ENCODE measurements at regions not wholly inside any gene's neighbourhood (a gene's known extent, or its start where the extent isn't known, plus 50 kb on each side); places are given as distances from the start of the nearest gene placed in this dataset.

- no peak for TF ChIP-seq ZNF362 (tag by site-specific recombination; IDR thresholded peaks at IDR 0.05)
Observed at GRCh38 chr15:31525988-31526665, 199.5 kb downstream of the KLF13 start (continued).

GRCh38 chr15:31526916-31527690, 200.5 kb downstream of the KLF13 start:
- Histone ChIP-seq H3K9me3 (ENCODE audit: control insufficient read depth, insufficient read depth, low read depth, low read length) (no peaks in the 10 kb centered on the region), H3K4me3 (ENCODE audit: low read depth, low read length) (no peak overlapping the region), H3K27ac (ENCODE audit: extremely low read depth, low read depth, low read length) (no peak overlapping the region), H3K4me1 (ENCODE audit: control insufficient read depth, insufficient read depth, low read length) (no peaks in the 10 kb centered on the region), H3K36me3 (ENCODE audit: control insufficient read depth in 2 of 2, insufficient read depth in 1 of 2, low read length in 2 of 2) (no peaks in the 10 kb centered on the region)
- POLR2A ChIA-PET, result no interaction called here
- CTCF ChIA-PET, result no interaction called here
- no peak for TF ChIP-seq ZNF302 (tag by site-specific recombination; IDR thresholded peaks at IDR 0.05; ENCODE audit: low read depth)
- no peak for TF ChIP-seq ZSCAN23 (tag by site-specific recombination; IDR thresholded peaks at IDR 0.05)
- TF ChIP-seq YY1 (tag by site-specific recombination; IDR thresholded peaks at IDR 0.05), result no peak
- TF ChIP-seq BCL6B (tag by site-specific recombination; IDR thresholded peaks at IDR 0.05), result no peak
- no peak for TF ChIP-seq ZNF791 (tag by site-specific recombination; IDR thresholded peaks at IDR 0.05)
- TF ChIP-seq ZNF645 (tag by site-specific recombination; IDR thresholded peaks at IDR 0.05), result no peak
- TF ChIP-seq ZNF112 (tag by site-specific recombination; IDR thresholded peaks at IDR 0.05), result no peak
- TF ChIP-seq ZBTB48 (tag by site-specific recombination; IDR thresholded peaks at IDR 0.05), result no peak
- no peak for TF ChIP-seq ZNF610 (tag by site-specific recombination; IDR thresholded peaks at IDR 0.05; ENCODE audit: borderline replicate concordance)
- no peak for TF ChIP-seq ZBTB11 (tag by site-specific recombination; conservative IDR thresholded peaks at IDR 0.05; ENCODE audit: low read depth)
- TF ChIP-seq ZNF132 (tag by site-specific recombination; IDR thresholded peaks at IDR 0.05; ENCODE audit: borderline replicate concordance), result no peak
- no peak for TF ChIP-seq OVOL3 (tag by site-specific recombination; IDR thresholded peaks at IDR 0.05)

GRCh38 chr15:31528846-31529245, 202.2 kb downstream of the KLF13 start:
- CTCF ChIA-PET, result no interaction called here
- Histone ChIP-seq H3K4me3 (ENCODE audit: low read depth, low read length) (no peak overlapping the region), H3K27ac (ENCODE audit: extremely low read depth, low read depth, low read length) (no peak overlapping the region), H3K4me1 (ENCODE audit: control insufficient read depth, insufficient read depth, low read length) (no peaks in the 10 kb centered on the region), H3K9me3 (ENCODE audit: control insufficient read depth, insufficient read depth, low read depth, low read length) (no peaks in the 10 kb centered on the region), H3K36me3 (ENCODE audit: control insufficient read depth in 2 of 2, insufficient read depth in 1 of 2, low read length in 2 of 2) (no peaks in the 10 kb centered on the region)
- POLR2A ChIA-PET, result no interaction called here
- no peak for TF ChIP-seq HIC1 (tag by site-specific recombination; IDR thresholded peaks at IDR 0.05)
- no peak for TF ChIP-seq SP3 (tag by site-specific recombination; IDR thresholded peaks at IDR 0.05)
- TF ChIP-seq SP7 (tag by site-specific recombination; IDR thresholded peaks at IDR 0.05), result no peak
- TF ChIP-seq ZFP41 (tag by site-specific recombination; IDR thresholded peaks at IDR 0.05; ENCODE audit: borderline replicate concordance), result no peak
- no peak for TF ChIP-seq ZNF354C (tag by site-specific recombination; IDR thresholded peaks at IDR 0.05; ENCODE audit: borderline replicate concordance, low read depth)
- TF ChIP-seq ZBTB21 (tag by site-specific recombination; IDR thresholded peaks at IDR 0.05), result no peak
- no peak for TF ChIP-seq ZNF10 (tag by site-specific recombination; IDR thresholded peaks at IDR 0.05)
- TF ChIP-seq SALL2 (tag by site-specific recombination; IDR thresholded peaks at IDR 0.05; ENCODE audit: borderline replicate concordance), result no peak
- TF ChIP-seq ZNF19 (tag by site-specific recombination; IDR thresholded peaks at IDR 0.05; ENCODE audit: low read depth), result no peak
- TF ChIP-seq ZNF311 (tag by site-specific recombination; IDR thresholded peaks at IDR 0.05; ENCODE audit: borderline replicate concordance), result no peak

All from HEK293 (cell line).